SK-N-MC (cell line): ENCODE measurements at regions not wholly inside any gene's neighbourhood (a gene's known extent, or its start where the extent isn't known, plus 50 kb on each side); places are given as distances from the start of the nearest gene placed in this dataset.
"Not testable (repeated sequence)": the region's sequence is repeated elsewhere in the genome, so short reads cannot be mapped to it uniquely, and the experiment has no call there.

Source experiments
- DNase-seq: peaks from one replicate; pipeline ENCODE4 v3.0.0-alpha.2; 2011; ENCODE audit warnings: low read depth, low spot score
- H3K27ac ChIP-seq: fragments of 200-600 bp; sonication (generic); 2 replicates; pipeline ENCODE4 v1.5.1; 2016; ENCODE audit warnings: mixed run types
- H3K36me3 ChIP-seq: fragments of 200-600 bp; sonication (generic); 2 replicates; pipeline ENCODE4 v1.6.1; 2017; ENCODE audit warnings: antibody characterized with exemption, low read length, mixed read lengths; ENCODE audit not compliant: insufficient read depth
- H3K4me3 ChIP-seq: fragments of 200-600 bp; sonication (generic); 2 replicates; pipeline ENCODE4 v1.5.1; 2016
- H3K9ac ChIP-seq: fragments of 200-600 bp; sonication (generic); 2 replicates; pipeline ENCODE4 v1.8.0; 2017; ENCODE audit warnings: mixed run types, mixed read lengths; ENCODE audit not compliant: insufficient read length
- H3K9me3 ChIP-seq: fragments of 200-600 bp; sonication (generic); 2 replicates; pipeline ENCODE4 v1.6.1; 2017; ENCODE audit warnings: low read depth, mild to moderate bottlenecking, antibody characterized with exemption, low read length, moderate library complexity, mixed read lengths
- EZH2 ChIP-seq: fragments of 200-600 bp; sonication (generic); IDR thresholded peaks from one replicate; pipeline ENCODE4 v1.6.1; 2017; ENCODE audit warnings: antibody characterized with exemption
- FOXP2 ChIP-seq: optimal IDR thresholded peaks from 2 replicates; pipeline ENCODE3; 2011; ENCODE audit warnings: mild to moderate bottlenecking, moderate library complexity; ENCODE audit not compliant: insufficient read depth; ENCODE audit errors: extremely low read length, control extremely low read depth
- POLR2AphosphoS5 ChIP-seq: IDR thresholded peaks from 2 replicates; pipeline ENCODE4 v1.6.1; 2012; ENCODE audit warnings: mild to moderate bottlenecking, low read depth, low read length, borderline replicate concordance

- Histone ChIP-seq H3K9me3 (no peaks in the 10 kb centered on the region), H3K4me3 (no peak overlapping the region), H3K36me3 (no peaks in the 10 kb centered on the region), H3K9ac (no peak overlapping the region), H3K27ac (no peak overlapping the region)
- TF ChIP-seq EZH2 (no peak), FOXP2 (no peak), POLR2AphosphoS5 (no peak)
- DNase-seq, result no peak
Measured at GRCh38 chr5:30475429-30475828, 718.1 kb upstream of the CDH6 start.

GRCh38 chr5:30469691-30470090, 723.8 kb upstream of the CDH6 start:
- Histone ChIP-seq H3K9me3 (no peaks in the 10 kb centered on the region), H3K27ac (no peak overlapping the region)
- TF ChIP-seq FOXP2 (no peak), POLR2AphosphoS5 (no peak), EZH2 (no peak)

GRCh38 chr5:30458681-30459080, 734.8 kb upstream of the CDH6 start:
- Histone ChIP-seq H3K9me3 (0 out of 2 replicates have a peak, but pooled peaks cover 4% of the 10 kb centered on the region), H3K4me3 (no peak overlapping the region), H3K9ac (no peak overlapping the region), H3K36me3 (no peaks in the 10 kb centered on the region), H3K27ac (no peak overlapping the region)
- no peak for DNase-seq
- TF ChIP-seq EZH2 (no peak), FOXP2 (no peak), POLR2AphosphoS5 (no peak)

More at GRCh38 chr5:30469691-30470090, 723.8 kb upstream of the CDH6 start:
- no peak for DNase-seq
- Histone ChIP-seq H3K36me3 (no peaks in the 10 kb centered on the region), H3K9ac (no peak overlapping the region), H3K4me3 (no peak overlapping the region)

GRCh38 chr5:30455484-30455883, 738.0 kb upstream of the CDH6 start:
- not testable (repeated sequence) for H3K4me3 ChIP-seq, H3K36me3 ChIP-seq, DNase-seq, H3K9ac ChIP-seq, H3K27ac ChIP-seq, H3K9me3 ChIP-seq

GRCh38 chr5:30453168-30453567, 740.3 kb upstream of the CDH6 start:
- H3K4me3 ChIP-seq, result no peak overlapping the region
- TF ChIP-seq EZH2 (no peak), FOXP2 (no peak), POLR2AphosphoS5 (no peak)
- no peak for DNase-seq
- H3K9ac ChIP-seq, result no peak overlapping the region
- no peak overlapping the region for H3K27ac ChIP-seq
- H3K36me3 ChIP-seq, result no peaks in the 10 kb centered on the region
- no peaks in the 10 kb centered on the region for H3K9me3 ChIP-seq

GRCh38 chr5:30450153-30450552, 743.3 kb upstream of the CDH6 start:
- TF ChIP-seq POLR2AphosphoS5 (no peak), FOXP2 (no peak), EZH2 (no peak)
- no peak for DNase-seq
- Histone ChIP-seq H3K36me3 (no peaks in the 10 kb centered on the region), H3K4me3 (no peak overlapping the region), H3K9me3 (no peaks in the 10 kb centered on the region), H3K9ac (no peak overlapping the region), H3K27ac (no peak overlapping the region)

GRCh38 chr5:30447431-30447830, 746.1 kb upstream of the CDH6 start:
- Histone ChIP-seq H3K9ac (no peak overlapping the region), H3K36me3 (no peaks in the 10 kb centered on the region), H3K4me3 (no peak overlapping the region), H3K9me3 (no peaks in the 10 kb centered on the region), H3K27ac (no peak overlapping the region)
- TF ChIP-seq POLR2AphosphoS5 (no peak), EZH2 (no peak), FOXP2 (no peak)
- DNase-seq, result no peak

- H3K27ac ChIP-seq, result no peak overlapping the region
- no peak for DNase-seq
- H3K9ac ChIP-seq, result no peak overlapping the region
- TF ChIP-seq FOXP2 (no peak), POLR2AphosphoS5 (no peak), EZH2 (no peak)
- H3K4me3 ChIP-seq, result no peak overlapping the region
- H3K9me3 ChIP-seq, result no peaks in the 10 kb centered on the region
- no peaks in the 10 kb centered on the region for H3K36me3 ChIP-seq
Measured at GRCh38 chr5:30446456-30446855, 747.0 kb upstream of the CDH6 start.

GRCh38 chr5:30438785-30439184, 754.7 kb upstream of the CDH6 start:
- no peak for DNase-seq
- no peaks in the 10 kb centered on the region for H3K9me3 ChIP-seq
- no peak overlapping the region for H3K27ac ChIP-seq
- H3K4me3 ChIP-seq, result no peak overlapping the region
- no peaks in the 10 kb centered on the region for H3K36me3 ChIP-seq
- TF ChIP-seq FOXP2 (no peak), EZH2 (no peak), POLR2AphosphoS5 (no peak)
- H3K9ac ChIP-seq, result no peak overlapping the region

GRCh38 chr5:30436691-30437090, 756.8 kb upstream of the CDH6 start:
- Histone ChIP-seq H3K27ac (no peak overlapping the region), H3K36me3 (no peaks in the 10 kb centered on the region), H3K9ac (no peak overlapping the region), H3K4me3 (no peak overlapping the region), H3K9me3 (no peaks in the 10 kb centered on the region)
- TF ChIP-seq FOXP2 (no peak), POLR2AphosphoS5 (no peak), EZH2 (no peak)
- no peak for DNase-seq

- not testable (repeated sequence) for DNase-seq, H3K36me3 ChIP-seq, H3K9ac ChIP-seq, H3K9me3 ChIP-seq, H3K4me3 ChIP-seq, H3K27ac ChIP-seq
Measured at GRCh38 chr5:30428866-30429407, 764.5 kb upstream of the CDH6 start.
